CD8-positive, alpha-beta memory T cell (primary cell): ENCODE measurements at regions not wholly inside any gene's neighbourhood (a gene's known extent, or its start where the extent isn't known, plus 50 kb on each side); places are given as distances from the start of the nearest gene placed in this dataset.

Experiments used
- CTCF ChIA-PET: fragments of 350-600 bp; sonication (Branson Sonifier 250); formaldehyde crosslinking; loops from one replicate; lab custom pipeline; 2021; ENCODE audit warnings: antibody characterized with exemption; lab: Charles Lee
- POLR2A ChIA-PET: fragments of 350-600 bp; sonication (Branson Sonifier 250); formaldehyde crosslinking; loops from one replicate; lab custom pipeline; 2021; ENCODE audit warnings: antibody characterized with exemption; lab: Charles Lee
- DNase-seq, 5 donors: peaks; one replicate each; pipeline versions ENCODE4 v3.0.0 to v3.0.0-alpha.2; 2020 to 2022; ENCODE audit warnings: mixed read lengths in 1 of 5
- H3K27ac ChIP-seq: one replicate; pipeline ENCODE4 v1.7.0; 2013; ENCODE audit warnings: low read depth, mild to moderate bottlenecking, low read length, moderate library complexity
- H3K27me3 ChIP-seq: 2 replicates; pipeline ENCODE4 v1.7.0; 2013; ENCODE audit warnings: low read length, mild to moderate bottlenecking; ENCODE audit not compliant: insufficient read depth, poor library complexity, severe bottlenecking
- H3K36me3 ChIP-seq: 2 replicates; pipeline ENCODE4 v1.7.0; 2013; ENCODE audit warnings: mild to moderate bottlenecking, low read length, moderate library complexity; ENCODE audit not compliant: insufficient read depth
- H3K4me1 ChIP-seq: 2 replicates; pipeline ENCODE4 v1.7.0; 2013; ENCODE audit warnings: mild to moderate bottlenecking, low read length, moderate library complexity; ENCODE audit not compliant: insufficient read depth
- H3K4me3 ChIP-seq: 2 replicates; pipeline ENCODE4 v1.7.0; 2013; ENCODE audit warnings: mild to moderate bottlenecking, low read length
- H3K9me3 ChIP-seq: 2 replicates; pipeline ENCODE4 v1.7.0; 2013; ENCODE audit warnings: mild to moderate bottlenecking, low read length
- H3K27ac Mint-ChIP-seq, 8 donors: one replicate each; pipeline ENCODE4 v1.8.0; 2020 to 2021; ENCODE audit warnings: mixed read lengths in 8 of 8, mild to moderate bottlenecking in 6 of 8, inconsistent platforms in 3 of 8, moderate library complexity in 3 of 8
- H3K27me3 Mint-ChIP-seq, 2 donors: one replicate each; pipeline ENCODE4 v1.8.0; 2020 to 2021; ENCODE audit warnings: mixed read lengths in 2 of 2, mild to moderate bottlenecking in 1 of 2, moderate library complexity in 1 of 2
- H3K36me3 Mint-ChIP-seq, 3 donors: one replicate each; pipeline ENCODE4 v1.8.0; 2020 to 2021; ENCODE audit warnings: mixed read lengths in 3 of 3, inconsistent platforms in 1 of 3, mild to moderate bottlenecking in 1 of 3
- H3K4me1 Mint-ChIP-seq, 3 donors: one replicate each; pipeline ENCODE4 v1.8.0; 2020 to 2021; ENCODE audit warnings: mixed read lengths in 3 of 3, inconsistent platforms in 1 of 3, mild to moderate bottlenecking in 1 of 3
- H3K4me3 Mint-ChIP-seq, 7 donors: one replicate each; pipeline ENCODE4 v1.8.0; 2020 to 2021; ENCODE audit warnings: mixed read lengths in 7 of 7, mild to moderate bottlenecking in 6 of 7, moderate library complexity in 4 of 7, inconsistent platforms in 2 of 7
- H3K9me3 Mint-ChIP-seq, 5 donors: one replicate each; pipeline ENCODE4 v1.8.0; 2020 to 2022; ENCODE audit warnings: mixed read lengths in 5 of 5, mild to moderate bottlenecking in 3 of 5, moderate library complexity in 2 of 5, inconsistent platforms in 1 of 5

DNA sequence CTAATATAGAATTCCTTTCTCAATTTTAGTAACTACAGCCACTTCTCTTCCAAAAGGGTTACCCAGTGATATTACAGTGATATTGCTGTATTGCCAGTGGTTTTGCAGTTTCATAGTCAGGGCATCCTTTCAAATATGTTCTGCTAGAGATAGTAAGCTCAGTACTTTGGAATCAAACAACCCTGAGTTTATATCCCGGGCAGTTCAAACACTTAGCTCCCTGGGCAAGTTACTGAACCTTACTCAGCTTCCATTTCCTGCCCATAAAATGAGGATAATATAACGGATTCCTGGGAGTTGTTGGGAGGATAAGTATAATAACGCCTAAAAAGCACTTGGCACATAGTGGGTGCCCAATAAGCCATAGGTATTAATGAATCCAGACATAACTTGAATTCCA is 212.6 kb upstream of the PARD3B start:
- Histone ChIP-seq H3K9me3 (no peaks in the 10 kb centered on the region), H3K4me1 (no peaks in the 10 kb centered on the region), H3K36me3 (no peaks in the 10 kb centered on the region), H3K27me3 (no peaks in the 10 kb centered on the region), H3K27ac (no peak overlapping the region), H3K4me3 (no peak overlapping the region)
- H3K27ac Mint-ChIP-seq: no peak overlapping the region
- H3K9me3 Mint-ChIP-seq: no peaks in the 10 kb centered on the region
- DNase-seq: no peak
- POLR2A ChIA-PET: no interaction called here
- no peaks in the 10 kb centered on the region for H3K4me1 Mint-ChIP-seq
- H3K27me3 Mint-ChIP-seq: peaks cover 12 to 50% of the 10 kb centered on the region in 2 donors
- H3K36me3 Mint-ChIP-seq: no peaks in the 10 kb centered on the region
- CTCF ChIA-PET: no interaction called here
- no peak overlapping the region for H3K4me3 Mint-ChIP-seq

DNA sequence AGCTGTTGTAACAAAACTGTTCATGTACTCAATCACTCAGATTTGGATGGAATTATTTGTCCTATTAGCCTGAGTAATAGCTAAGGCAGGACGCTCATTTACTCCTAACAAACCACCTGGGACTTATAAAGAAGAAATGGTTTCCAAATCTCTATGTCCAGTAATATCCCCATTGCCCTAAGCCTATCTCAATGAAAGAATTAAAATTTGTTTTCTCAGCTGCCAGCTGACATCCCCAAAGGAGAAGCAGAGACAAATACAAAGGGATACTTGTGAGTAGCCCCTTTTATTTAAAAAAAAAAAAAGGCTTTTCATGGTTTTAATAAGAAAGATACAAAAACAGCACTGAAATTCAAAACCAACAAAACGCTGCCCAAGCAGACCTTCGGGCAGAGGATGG is 211.4 kb upstream of the PARD3B start:
- H3K27ac ChIP-seq: no peak overlapping the region
- DNase-seq: no peak
- Mint-ChIP-seq H3K36me3 (no peaks in the 10 kb centered on the region), H3K4me1 (no peaks in the 10 kb centered on the region), H3K27ac (no peak overlapping the region), H3K27me3 (peaks cover 16 to 62% of the 10 kb centered on the region in 2 donors), H3K4me3 (no peak overlapping the region), H3K9me3 (no peaks in the 10 kb centered on the region)
- H3K27me3 ChIP-seq: peaks cover 3% of the 10 kb centered on the region
- POLR2A ChIA-PET: no interaction called here
- no peaks in the 10 kb centered on the region for H3K36me3 ChIP-seq
- no peaks in the 10 kb centered on the region for H3K9me3 ChIP-seq
- H3K4me3 ChIP-seq: no peak overlapping the region
- CTCF ChIA-PET: no interaction called here
- no peaks in the 10 kb centered on the region for H3K4me1 ChIP-seq

- no peaks in the 10 kb centered on the region for H3K4me1 ChIP-seq
- no peak overlapping the region for H3K4me3 ChIP-seq
- POLR2A ChIA-PET: no interaction called here
These were observed 209.7 kb upstream of the PARD3B start for GRCh38 chr2:204335451-204336058.

GRCh38 chr2:204336153-204336744 is 209.0 kb upstream of the PARD3B start:
- CTCF ChIA-PET: no interaction called here
- no peak overlapping the region for H3K4me3 Mint-ChIP-seq
- no peaks in the 10 kb centered on the region for H3K9me3 Mint-ChIP-seq
- peaks cover 3% of the 10 kb centered on the region for H3K27me3 ChIP-seq
- peaks cover 16 to 64% of the 10 kb centered on the region in 2 donors for H3K27me3 Mint-ChIP-seq
- no peak overlapping the region for H3K27ac Mint-ChIP-seq
- no peaks in the 10 kb centered on the region for H3K4me1 Mint-ChIP-seq
- H3K36me3 Mint-ChIP-seq: no peaks in the 10 kb centered on the region
- H3K4me3 ChIP-seq: no peak overlapping the region
- no peak overlapping the region for H3K27ac ChIP-seq
- no peaks in the 10 kb centered on the region for H3K36me3 ChIP-seq
- H3K4me1 ChIP-seq: no peaks in the 10 kb centered on the region
- H3K9me3 ChIP-seq: no peaks in the 10 kb centered on the region
- POLR2A ChIA-PET: no interaction called here
- no peak for DNase-seq

More at GRCh38 chr2:204335451-204336058, 209.7 kb upstream of the PARD3B start:
- no peaks in the 10 kb centered on the region for H3K36me3 ChIP-seq
- H3K9me3 ChIP-seq: no peaks in the 10 kb centered on the region
- no peaks in the 10 kb centered on the region for H3K4me1 Mint-ChIP-seq
- no peak overlapping the region for H3K4me3 Mint-ChIP-seq
- H3K27ac ChIP-seq: no peak overlapping the region
- H3K27me3 Mint-ChIP-seq: peaks cover 15 to 64% of the 10 kb centered on the region in 2 donors
- H3K27me3 ChIP-seq: peaks cover 3% of the 10 kb centered on the region
- no peaks in the 10 kb centered on the region for H3K36me3 Mint-ChIP-seq
- no peak for DNase-seq
- CTCF ChIA-PET: no interaction called here
- H3K27ac Mint-ChIP-seq: no peak overlapping the region
- no peaks in the 10 kb centered on the region for H3K9me3 Mint-ChIP-seq

DNA sequence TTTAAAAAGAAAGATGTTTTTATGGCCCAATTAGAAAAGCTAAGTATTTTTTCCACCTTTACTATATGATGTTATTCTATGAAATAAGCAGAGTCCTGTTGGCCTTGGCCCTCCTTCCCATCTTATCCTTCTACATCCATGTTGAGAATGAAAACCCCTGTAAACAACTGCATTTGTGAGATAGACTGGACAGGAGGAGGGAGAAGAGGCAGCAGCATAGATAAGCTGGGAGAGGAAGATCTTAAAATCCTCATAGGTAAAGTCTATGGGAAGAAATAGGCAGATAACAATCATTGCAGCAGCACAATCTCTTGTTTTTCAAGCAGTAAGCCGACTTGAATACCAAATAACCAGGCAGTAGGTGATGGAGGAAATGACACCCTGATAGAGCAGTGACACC is 207.6 kb upstream of the PARD3B start:
- CTCF ChIA-PET: no interaction called here

DNA sequence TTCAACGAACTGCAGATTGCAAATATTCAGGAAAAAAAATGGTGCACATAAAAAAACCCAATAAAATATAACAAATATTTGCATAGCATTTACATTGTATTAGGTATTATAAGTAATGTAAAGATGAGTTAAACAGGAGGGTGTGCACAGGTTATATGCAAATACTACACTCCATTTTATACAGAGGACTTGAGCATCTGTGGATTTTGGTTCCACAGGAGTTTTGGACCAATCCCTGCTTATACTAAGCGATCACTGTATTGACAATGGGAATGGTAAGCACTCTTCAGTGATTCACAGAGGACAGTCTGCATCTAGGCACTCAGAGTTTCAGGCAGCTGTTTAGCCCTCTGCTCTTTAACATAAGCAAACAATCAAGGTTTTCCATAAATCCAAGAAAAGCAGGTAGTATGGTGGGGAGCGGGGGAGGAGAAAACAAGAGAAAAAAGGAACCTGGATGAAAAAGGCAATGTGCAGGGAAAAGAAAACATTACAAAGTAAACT is 206.0 kb upstream of the PARD3B start:
- POLR2A ChIA-PET: no interaction called here
- Mint-ChIP-seq H3K36me3 (no peaks in the 10 kb centered on the region), H3K27me3 (peaks cover 15 to 49% of the 10 kb centered on the region in 2 donors), H3K4me3 (no peak overlapping the region), H3K4me1 (no peaks in the 10 kb centered on the region), H3K9me3 (no peaks in the 10 kb centered on the region), H3K27ac (no peak overlapping the region)
- CTCF ChIA-PET: no interaction called here
- DNase-seq: no peak
- no peak overlapping the region for H3K4me3 ChIP-seq
- H3K27ac ChIP-seq: no peak overlapping the region
- H3K36me3 ChIP-seq: no peaks in the 10 kb centered on the region
- no peaks in the 10 kb centered on the region for H3K9me3 ChIP-seq
- peaks cover 3% of the 10 kb centered on the region for H3K27me3 ChIP-seq
- H3K4me1 ChIP-seq: no peaks in the 10 kb centered on the region

More for the DNA sequence above, 207.6 kb upstream of the PARD3B start:
- no peaks in the 10 kb centered on the region for H3K4me1 Mint-ChIP-seq
- H3K4me3 Mint-ChIP-seq: no peak overlapping the region
- Histone ChIP-seq H3K4me3 (no peak overlapping the region), H3K4me1 (no peaks in the 10 kb centered on the region), H3K9me3 (no peaks in the 10 kb centered on the region), H3K27me3 (peaks cover 3% of the 10 kb centered on the region), H3K36me3 (no peaks in the 10 kb centered on the region), H3K27ac (no peak overlapping the region)
- H3K36me3 Mint-ChIP-seq: no peaks in the 10 kb centered on the region
- no peak for DNase-seq
- H3K9me3 Mint-ChIP-seq: no peaks in the 10 kb centered on the region
- H3K27me3 Mint-ChIP-seq: peaks cover 16 to 63% of the 10 kb centered on the region in 2 donors
- no peak overlapping the region for H3K27ac Mint-ChIP-seq
- POLR2A ChIA-PET: no interaction called here

GRCh38 chr2:204340511-204340910 is 204.8 kb upstream of the PARD3B start:
- Histone ChIP-seq H3K4me1 (no peaks in the 10 kb centered on the region), H3K36me3 (no peaks in the 10 kb centered on the region), H3K9me3 (no peaks in the 10 kb centered on the region), H3K27me3 (peaks cover 3% of the 10 kb centered on the region), H3K4me3 (no peak overlapping the region), H3K27ac (no peak overlapping the region)
- no peaks in the 10 kb centered on the region for H3K36me3 Mint-ChIP-seq
- H3K27ac Mint-ChIP-seq: no peak overlapping the region
- ChIA-PET POLR2A (no interaction called here), CTCF (no interaction called here)
- DNase-seq: no peak
- no peaks in the 10 kb centered on the region for H3K9me3 Mint-ChIP-seq
- H3K27me3 Mint-ChIP-seq: peaks cover 11 to 39% of the 10 kb centered on the region in 2 donors
- no peaks in the 10 kb centered on the region for H3K4me1 Mint-ChIP-seq
- H3K4me3 Mint-ChIP-seq: no peak overlapping the region

DNA sequence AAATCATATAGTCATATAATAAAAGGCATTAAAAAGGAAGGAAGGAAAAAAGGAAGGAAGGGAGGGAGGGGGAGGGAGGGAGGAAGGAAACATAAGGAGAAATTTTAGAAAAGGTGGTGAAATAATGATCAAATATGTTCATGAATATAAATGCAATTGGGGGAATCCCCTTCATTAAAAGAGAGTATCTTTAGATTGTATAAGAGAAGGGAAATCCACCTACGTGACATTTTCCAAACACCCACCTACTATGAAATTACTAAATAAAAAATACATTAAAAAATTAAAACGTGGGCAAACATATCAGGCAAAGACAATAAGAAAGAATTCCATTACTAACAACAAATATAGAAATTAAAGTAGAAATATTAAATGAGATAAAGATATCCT is 203.4 kb upstream of the PARD3B start:
- no peak overlapping the region for H3K27ac Mint-ChIP-seq
- H3K27ac ChIP-seq: no peak overlapping the region
- POLR2A ChIA-PET: no interaction called here
- peaks cover 0 to 2% (median 0%) of the 10 kb centered on the region in 5 donors for H3K9me3 Mint-ChIP-seq
- H3K4me3 Mint-ChIP-seq: no peak overlapping the region
- H3K36me3 ChIP-seq: no peaks in the 10 kb centered on the region
- no peaks in the 10 kb centered on the region for H3K9me3 ChIP-seq
- no peaks in the 10 kb centered on the region for H3K4me1 Mint-ChIP-seq
- H3K4me3 ChIP-seq: no peak overlapping the region
- H3K27me3 Mint-ChIP-seq: peaks cover 9 to 27% of the 10 kb centered on the region in 2 donors
- no peaks in the 10 kb centered on the region for H3K36me3 Mint-ChIP-seq
- CTCF ChIA-PET: no interaction called here
- H3K4me1 ChIP-seq: no peaks in the 10 kb centered on the region
- DNase-seq: no peak
- peaks cover 3% of the 10 kb centered on the region for H3K27me3 ChIP-seq
